ENCODE measurements at regions not wholly inside any gene's neighbourhood (a gene's known extent, or its start where the extent isn't known, plus 50 kb on each side); places are given as distances from the start of the nearest gene placed in this dataset.

- no peak for FAIRE-seq
Measured at GRCh38 chr13:85663856-85664255, 135.4 kb downstream of the SLITRK6 start.

- FAIRE-seq: no peak
Measured at GRCh38 chr13:85662186-85662585, 137.0 kb downstream of the SLITRK6 start.

- FAIRE-seq: no peak
Measured at GRCh38 chr13:85661675-85662074, 137.5 kb downstream of the SLITRK6 start.

GRCh38 chr13:85659493-85659892 is 139.7 kb downstream of the SLITRK6 start:
- no peak for FAIRE-seq

- FAIRE-seq: no peak
Measured at GRCh38 chr13:85657942-85658341, 141.3 kb downstream of the SLITRK6 start.

GRCh38 chr13:85655040-85655439 is 144.2 kb downstream of the SLITRK6 start:
- no peak for FAIRE-seq

- no peak for FAIRE-seq
Measured at GRCh38 chr13:85654227-85654626, 145.0 kb downstream of the SLITRK6 start.

- no peak for FAIRE-seq
Measured at GRCh38 chr13:85653681-85654080, 145.5 kb downstream of the SLITRK6 start.

GRCh38 chr13:85652491-85652890 is 146.7 kb downstream of the SLITRK6 start:
- no peak for FAIRE-seq

- no peak for FAIRE-seq
Measured at GRCh38 chr13:85651440-85651839, 147.8 kb downstream of the SLITRK6 start.

GRCh38 chr13:85650613-85651012 is 148.6 kb downstream of the SLITRK6 start:
- no peak for FAIRE-seq

- FAIRE-seq: no peak
Measured at GRCh38 chr13:85640727-85641126, 158.5 kb downstream of the SLITRK6 start.

- FAIRE-seq: no peak
Measured at GRCh38 chr13:85638815-85639393, 160.3 kb downstream of the SLITRK6 start.

GRCh38 chr13:85638265-85638664 is 161.0 kb downstream of the SLITRK6 start:
- no peak for FAIRE-seq

- FAIRE-seq: peak; percentile 75
Measured at GRCh38 chr13:85632526-85633195, 166.6 kb downstream of the SLITRK6 start.

GRCh38 chr13:85631801-85632200 is 167.4 kb downstream of the SLITRK6 start:
- peak; percentile 92 for FAIRE-seq

- FAIRE-seq: no peak
Measured at GRCh38 chr13:85626603-85627002, 172.6 kb downstream of the SLITRK6 start.

- FAIRE-seq: no peak
Measured at GRCh38 chr13:85619321-85619720, 179.9 kb downstream of the SLITRK6 start.

- no peak for FAIRE-seq
Measured at GRCh38 chr13:85618521-85618920, 180.7 kb downstream of the SLITRK6 start.

GRCh38 chr13:85616275-85616674 is 182.9 kb downstream of the SLITRK6 start:
- no peak for FAIRE-seq

- peak; percentile 76 for FAIRE-seq
Measured at GRCh38 chr13:85615031-85615430, 184.2 kb downstream of the SLITRK6 start.

- FAIRE-seq: no peak
Measured at GRCh38 chr13:85610024-85610423, 189.2 kb downstream of the SLITRK6 start.

GRCh38 chr13:85608255-85608829 is 190.9 kb downstream of the SLITRK6 start:
- FAIRE-seq: no peak

GRCh38 chr13:85603735-85604134 is 195.5 kb downstream of the SLITRK6 start:
- FAIRE-seq: no peak
